T-helper 2 cell treated with Interferon-gamma antibody and Interleukin-4, amounts not matched to agents 100 ng/mL and 5 ng/mL, for 36 hours (primary cell): ENCODE measurements at regions not wholly inside any gene's neighbourhood (a gene's known extent, or its start where the extent isn't known, plus 50 kb on each side); places are given as distances from the start of the nearest gene placed in this dataset.

ENCODE experiments used
- intact Hi-C: fragments of 100-400 bp; cut with micrococcal nuclease; formaldehyde crosslinking; loops from one replicate; pipeline ENCODE4 v1.15.1; 2023

- intact Hi-C loops, result no loop called here
Observed at GRCh38 chr10:90398566-90398965, 459.3 kb downstream of the HTR7 start.

- intact Hi-C loops, result no loop called here
Observed at GRCh38 chr10:90399782-90400181, 458.1 kb downstream of the HTR7 start.

GRCh38 chr10:90403211-90404000 lies 454.4 kb downstream of the HTR7 start:
- intact Hi-C loops, result no loop called here

DNA sequence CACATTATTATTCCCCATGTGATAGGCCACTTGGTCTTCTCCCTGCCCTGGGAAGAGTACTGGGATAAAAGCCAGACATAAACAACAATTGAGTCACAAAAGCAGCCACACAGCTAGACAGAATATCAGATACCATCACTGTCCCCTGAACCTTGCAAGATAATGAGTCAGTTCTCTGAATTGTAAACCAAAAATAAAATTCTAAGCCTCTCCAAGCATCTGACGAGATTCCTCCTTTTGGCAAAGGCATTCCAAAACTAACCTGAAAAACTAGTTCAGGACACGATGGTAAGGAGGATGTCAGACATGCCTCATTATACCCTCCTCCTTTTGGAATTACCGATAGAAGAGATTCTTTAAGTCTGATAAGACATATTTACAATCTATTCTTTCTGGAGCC lies 450.7 kb downstream of the HTR7 start:
- intact Hi-C loops, result no loop called here

GRCh38 chr10:90407851-90408250 lies 450.0 kb downstream of the HTR7 start:
- intact Hi-C loops, result no loop called here

DNA sequence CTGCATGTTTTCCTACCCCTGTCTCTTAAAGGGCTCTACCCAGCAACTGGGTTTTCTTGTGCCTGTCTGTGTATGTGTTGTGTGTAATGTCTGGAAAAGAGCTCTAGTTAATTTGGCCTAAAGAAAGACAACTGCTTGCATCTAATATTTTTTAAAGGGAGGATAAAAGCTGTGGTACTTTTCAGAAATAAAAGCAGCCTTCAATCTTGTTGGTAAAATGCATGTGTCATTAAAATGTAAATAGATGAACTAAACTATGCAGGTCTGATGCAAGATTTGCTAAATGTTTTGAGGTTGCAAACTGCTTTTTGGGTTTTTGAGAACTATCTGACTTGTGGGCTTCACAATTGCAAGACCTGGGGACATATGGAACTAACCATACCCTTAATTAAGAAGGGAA lies 445.3 kb downstream of the HTR7 start:
- intact Hi-C loops, result no loop called here

- intact Hi-C loops, result no loop called here
Observed at GRCh38 chr10:90413196-90413595, 444.6 kb downstream of the HTR7 start.

GRCh38 chr10:90414926-90415325 lies 442.9 kb downstream of the HTR7 start:
- intact Hi-C loops, result no loop called here

GRCh38 chr10:90417029-90417428 lies 440.8 kb downstream of the HTR7 start:
- intact Hi-C loops, result no loop called here

- intact Hi-C loops, result no loop called here
Observed at GRCh38 chr10:90417476-90418210, 440.2 kb downstream of the HTR7 start.

DNA sequence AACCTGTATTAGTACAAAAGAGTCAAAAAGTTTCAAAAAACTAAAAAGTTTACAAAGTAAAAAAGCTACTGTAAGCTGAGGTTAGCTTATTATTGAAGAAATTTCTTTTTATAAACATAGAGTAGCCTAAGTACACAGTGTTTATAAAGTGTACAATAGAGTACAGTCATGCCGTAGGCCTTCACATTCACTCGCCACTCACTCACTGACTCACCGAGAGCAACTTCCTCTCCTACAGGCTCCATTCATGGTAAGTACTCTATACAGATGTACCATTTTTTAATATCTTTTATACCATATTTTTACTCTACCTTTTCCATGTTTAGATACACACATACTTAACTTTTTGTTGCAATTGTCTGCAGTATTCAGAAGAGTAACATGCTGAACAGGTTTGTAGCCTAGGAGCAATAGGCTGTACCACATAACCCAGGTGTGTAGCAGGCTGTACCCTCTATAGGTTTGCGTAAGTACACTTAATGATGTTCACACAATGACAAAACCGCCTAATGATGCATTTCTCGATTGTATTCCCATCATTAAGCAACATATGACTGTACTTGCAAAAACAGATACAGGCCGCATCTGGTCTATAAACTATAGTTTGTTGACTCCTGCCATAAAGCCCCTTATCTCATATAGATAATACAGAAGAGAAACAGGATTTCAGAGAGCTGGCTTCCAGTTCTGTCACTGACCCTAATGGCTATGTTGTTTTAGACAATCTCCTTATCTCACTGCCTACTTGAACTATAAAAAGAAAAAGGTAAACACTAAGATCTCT lies 438.8 kb downstream of the HTR7 start:
- intact Hi-C loops, result no loop called here

DNA sequence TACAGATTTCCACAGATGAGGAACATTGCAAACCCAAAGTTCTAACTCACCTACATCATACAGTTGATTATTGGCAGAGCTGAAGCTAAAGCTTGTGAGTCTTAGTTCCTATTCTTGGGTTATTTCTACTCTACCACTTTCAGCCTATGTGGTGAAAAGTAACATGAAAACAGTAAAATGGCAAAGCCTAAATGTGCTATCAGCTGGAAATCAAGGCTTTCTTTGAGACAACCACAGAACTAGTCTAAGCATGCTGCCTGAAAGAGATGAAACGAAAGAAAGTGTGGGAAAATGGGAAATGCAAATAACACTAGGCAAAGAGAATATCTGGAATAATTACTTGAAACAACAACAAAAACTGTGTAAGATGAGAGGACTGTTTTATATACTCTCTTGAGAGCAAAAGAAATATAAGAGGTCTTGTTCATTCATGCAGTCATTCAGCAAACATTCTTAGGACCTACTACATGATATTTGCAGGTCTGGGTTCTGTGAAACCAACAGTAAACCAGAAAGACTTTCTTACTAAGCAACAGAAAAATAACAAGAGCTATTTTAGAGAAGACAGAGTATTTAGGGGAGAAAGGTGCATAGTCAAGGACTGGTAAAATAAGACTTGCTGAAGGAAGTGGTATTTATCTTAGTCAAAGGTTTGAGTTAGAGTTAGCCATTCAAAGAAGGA lies 437.1 kb downstream of the HTR7 start:
- intact Hi-C loops, result no loop called here

- intact Hi-C loops, result no loop called here
Observed at GRCh38 chr10:90421874-90422273, 436.0 kb downstream of the HTR7 start.

- intact Hi-C loops, result no loop called here
Observed at GRCh38 chr10:90424730-90425129, 433.1 kb downstream of the HTR7 start.

- intact Hi-C loops, result no loop called here
Observed at GRCh38 chr10:90430186-90430585, 427.7 kb downstream of the HTR7 start.

DNA sequence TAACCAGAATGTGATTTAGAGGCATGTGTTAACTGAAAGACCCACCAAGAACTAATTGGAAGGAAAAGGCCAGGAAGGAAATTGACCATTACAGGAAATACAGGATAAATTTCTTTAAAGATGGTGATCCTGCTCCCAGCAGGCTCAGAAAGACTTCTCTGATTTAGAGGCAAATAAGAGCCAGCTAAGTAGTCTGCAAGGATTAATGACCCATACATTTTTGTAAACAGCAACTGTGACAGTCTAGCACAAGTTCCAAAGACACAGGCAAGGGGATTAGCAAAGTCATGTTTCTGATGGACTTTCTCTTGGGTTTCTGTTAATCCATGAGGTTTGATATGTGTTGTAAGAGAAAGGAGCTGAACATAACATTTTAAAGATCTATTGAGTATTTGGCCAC lies 425.0 kb downstream of the HTR7 start:
- intact Hi-C loops, result no loop called here

DNA sequence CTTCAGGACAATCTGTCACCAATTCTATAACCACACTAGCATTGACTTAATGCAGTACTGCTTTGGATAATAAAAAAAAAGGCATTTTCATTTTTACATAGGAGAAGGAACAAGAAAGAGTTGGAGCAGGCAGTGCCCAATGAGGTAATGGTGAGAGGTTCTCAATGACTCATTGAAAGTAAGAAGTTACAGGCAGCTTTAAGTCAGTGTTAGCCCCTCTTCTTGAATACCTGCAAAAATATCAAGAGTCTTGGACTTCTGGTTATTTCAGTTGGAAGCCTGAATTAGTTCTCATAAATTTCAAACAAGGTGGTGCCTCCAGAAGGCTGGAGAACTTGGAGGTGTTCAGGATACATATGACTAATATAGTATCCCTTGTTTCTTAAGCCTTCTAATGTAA lies 422.5 kb downstream of the HTR7 start:
- intact Hi-C loops, result no loop called here

- intact Hi-C loops, result no loop called here
Observed at GRCh38 chr10:90437452-90437851, 420.4 kb downstream of the HTR7 start.

DNA sequence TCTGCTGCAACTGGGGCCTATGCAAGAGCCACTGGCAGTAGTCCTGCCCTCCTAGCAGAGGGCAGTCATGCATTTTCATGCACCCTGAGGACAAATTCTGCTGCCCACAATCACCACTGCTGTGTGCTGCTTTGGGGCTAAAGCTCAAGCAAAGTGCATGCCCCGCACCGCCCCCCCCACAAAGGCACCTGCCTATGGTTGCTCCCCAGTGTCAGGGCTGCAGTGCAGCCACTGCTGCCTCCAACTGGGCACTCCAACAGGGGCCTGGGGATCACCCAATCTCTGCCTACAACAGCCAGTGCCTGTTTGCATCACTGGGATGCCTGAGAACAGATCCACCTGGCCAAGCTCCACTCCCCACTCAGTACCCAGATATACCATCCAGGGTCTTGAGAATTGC lies 417.0 kb downstream of the HTR7 start:
- intact Hi-C loops, result no loop called here

DNA sequence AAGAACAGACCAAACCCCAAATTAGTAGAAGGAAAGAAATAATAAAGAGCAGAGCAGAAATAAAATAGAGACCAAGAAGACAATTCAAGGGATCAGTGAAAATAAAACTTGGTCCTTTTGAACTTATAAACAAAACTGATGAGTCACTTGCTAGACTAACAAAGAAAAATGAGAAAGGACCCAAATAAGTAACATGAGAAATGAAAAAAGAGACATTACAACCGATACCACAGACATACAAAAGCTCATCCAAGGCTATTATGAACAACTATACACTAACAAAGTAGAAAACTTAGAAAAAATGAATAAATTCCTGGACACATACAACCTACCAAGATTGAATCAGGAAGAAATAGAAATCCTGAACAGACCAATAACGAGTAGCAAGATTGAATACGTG lies 414.5 kb downstream of the HTR7 start:
- intact Hi-C loops, result no loop called here

DNA sequence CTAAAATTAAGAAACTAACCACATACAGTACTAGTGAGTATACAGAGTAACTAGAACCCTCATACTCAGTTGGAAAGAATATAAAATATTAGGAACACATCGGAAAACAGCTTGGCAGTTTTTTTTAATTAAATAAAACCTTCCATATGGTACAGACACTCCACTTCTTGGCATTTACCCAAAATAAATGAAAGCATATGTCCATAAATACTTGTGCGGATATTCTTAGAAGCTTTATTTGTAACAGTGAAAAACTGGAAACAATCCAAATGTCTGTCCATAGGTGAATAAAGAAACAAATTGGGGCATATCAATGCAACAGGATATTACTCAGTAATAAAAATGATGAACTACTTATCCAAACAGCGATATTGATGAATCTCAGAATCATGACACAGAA lies 410.0 kb downstream of the HTR7 start:
- intact Hi-C loops, result no loop called here

- intact Hi-C loops, result no loop called here
Observed at GRCh38 chr10:90450797-90451196, 407.0 kb downstream of the HTR7 start.
